ENCODE measurements at regions not wholly inside any gene's neighbourhood (a gene's known extent, or its start where the extent isn't known, plus 50 kb on each side); places are given as distances from the start of the nearest gene placed in this dataset.
A peak's percentile ranks its signal among the peaks of the same experiment; 100 is the strongest.

GRCh38 chr6:154569156-154569862 is 58.8 kb upstream of the CNKSR3 start:
- Histone ChIP-seq H3K9me3 (no peaks in the 10 kb centered on the region), H3K36me3 (no peaks in the 10 kb centered on the region), H3K4me1 (no peaks in the 10 kb centered on the region), H3K27me3 (no peaks in the 10 kb centered on the region), H3K27ac (no peak overlapping the region), H3K4me3 (no peak overlapping the region)
- no peak for DNase-seq
- intact Hi-C loops (cut with DNase I; ENCODE audit: low total_unique reads) (no loop called here), in situ Hi-C loops (cut with MboI; ENCODE audit: low sequenced_read_pairs in 4 of 4) (no loop called here)
- TF ChIP-seq POLR2A (IDR thresholded peaks at IDR 0.05) (no peak), CTCF (IDR thresholded peaks at IDR 0.05 in 4 of 5, conservative IDR thresholded peaks at IDR 0.05 in 1 of 5) (no peak)
- ATAC-seq, result peak in 1 of 2 donors; percentile 26

GRCh38 chr6:154570505-154570904 is 60.0 kb upstream of the CNKSR3 start:
- DNase-seq, result no peak
- H3K27ac ChIP-seq, result no peak overlapping the region
- in situ Hi-C loops (cut with MboI; ENCODE audit: low sequenced_read_pairs in 4 of 4) (no loop called here), intact Hi-C loops (cut with DNase I; ENCODE audit: low total_unique reads) (no loop called here)
- H3K4me3 ChIP-seq, result no peak overlapping the region
- no peaks in the 10 kb centered on the region for H3K27me3 ChIP-seq
- no peak for ATAC-seq
- H3K36me3 ChIP-seq, result no peaks in the 10 kb centered on the region
- H3K9me3 ChIP-seq, result no peaks in the 10 kb centered on the region
- TF ChIP-seq CTCF (IDR thresholded peaks at IDR 0.05 in 4 of 5, conservative IDR thresholded peaks at IDR 0.05 in 1 of 5), result no peak
- no peak for TF ChIP-seq POLR2A (IDR thresholded peaks at IDR 0.05)
- no peaks in the 10 kb centered on the region for H3K4me1 ChIP-seq

- Histone ChIP-seq H3K9me3 (no peaks in the 10 kb centered on the region), H3K36me3 (no peaks in the 10 kb centered on the region), H3K27me3 (no peaks in the 10 kb centered on the region), H3K27ac (no peak overlapping the region), H3K4me1 (no peaks in the 10 kb centered on the region), H3K4me3 (no peak overlapping the region)
- intact Hi-C loops (cut with DNase I; ENCODE audit: low total_unique reads), result no loop called here
- in situ Hi-C loops (cut with MboI; ENCODE audit: low sequenced_read_pairs in 4 of 4), result no loop called here
- ATAC-seq (no peak), DNase-seq (no peak)
- no peak for TF ChIP-seq CTCF (IDR thresholded peaks at IDR 0.05 in 4 of 5, conservative IDR thresholded peaks at IDR 0.05 in 1 of 5)
- TF ChIP-seq POLR2A (IDR thresholded peaks at IDR 0.05), result no peak
These were observed 62.1 kb upstream of the CNKSR3 start for GRCh38 chr6:154572556-154572955.

- no peaks in the 10 kb centered on the region for H3K4me1 ChIP-seq
- in situ Hi-C loops (cut with MboI; ENCODE audit: low sequenced_read_pairs in 4 of 4), result no loop called here
- H3K27ac ChIP-seq, result no peak overlapping the region
- no peaks in the 10 kb centered on the region for H3K36me3 ChIP-seq
- DNase-seq (no peak), ATAC-seq (no peak)
- H3K9me3 ChIP-seq, result no peaks in the 10 kb centered on the region
- H3K27me3 ChIP-seq, result no peaks in the 10 kb centered on the region
- H3K4me3 ChIP-seq, result no peak overlapping the region
- intact Hi-C loops (cut with DNase I; ENCODE audit: low total_unique reads), result no loop called here
- TF ChIP-seq POLR2A (IDR thresholded peaks at IDR 0.05), result no peak
- TF ChIP-seq CTCF (IDR thresholded peaks at IDR 0.05 in 4 of 5, conservative IDR thresholded peaks at IDR 0.05 in 1 of 5), result no peak
These were observed 67.6 kb upstream of the CNKSR3 start for GRCh38 chr6:154578004-154578559.
